GM12878 (cell line): ENCODE measurements at regions not wholly inside any gene's neighbourhood (a gene's known extent, or its start where the extent isn't known, plus 50 kb on each side); places are given as distances from the start of the nearest gene placed in this dataset.

Experiments used
- ATAC-seq: fragments of 200-7000 bp; cut with Tn5 transposase; 3 replicates; pipeline ENCODE4 v1.9.1; 2020; ENCODE audit warnings: mild to moderate bottlenecking, moderate library complexity
- BruUV-seq: library from RNA; stranded (reverse); fragments of 400-500 nt; replicated peaks from 2 replicates; lab custom pipeline; 2021; lab: Mats Ljungman, UMichigan
- CTCF ChIA-PET: fragments of 300-600 bp; sonication (Branson Sonifier 250); formaldehyde crosslinking; extraction: SDS; loops from one replicate; lab custom pipeline; 2021; ENCODE audit warnings: inconsistent platforms; lab: Yijun Ruan, JAX
- POLR2A ChIA-PET: fragments of 350-600 bp; formaldehyde crosslinking; extraction: SDS; loops from one replicate; lab custom pipeline; 2021; ENCODE audit warnings: inconsistent platforms; lab: Charles Lee
- RAD21 ChIA-PET: fragments of 300-600 bp; sonication (Branson Sonifier 250); formaldehyde crosslinking; loops from one replicate; lab custom pipeline; 2023; ENCODE audit warnings: antibody characterized with exemption; ENCODE audit not compliant: unreplicated experiment; lab: Charles Lee
- SMC1A ChIA-PET: fragments of 300-600 bp; sonication (Branson Sonifier 250); formaldehyde crosslinking; loops from one replicate; lab custom pipeline; 2023; ENCODE audit not compliant: unreplicated experiment, uncharacterized antibody; lab: Charles Lee
- DNase-seq: peaks from one replicate; pipeline ENCODE4 v3.0.0-alpha.2; 2011; ENCODE audit warnings: low read depth, low spot score
- FAIRE-seq: peaks from 3 replicates; lab custom pipeline; 2011; peaks lifted over from hg19 to GRCh38; lab: Jason Lieb, UNC
- H2AFZ ChIP-seq: 2 replicates; pipeline ENCODE4 v1.6.0; 2011; ENCODE audit warnings: low read depth, low read length, control low read depth; ENCODE audit not compliant: control insufficient read depth
- H3K27ac ChIP-seq: 2 replicates; pipeline ENCODE4 v1.5.1; 2011; ENCODE audit warnings: control low read depth; ENCODE audit not compliant: control insufficient read depth, insufficient read depth
- H3K27me3 ChIP-seq, 2 experiments: replicated peaks in 1 of 2; 2 replicates each; pipeline versions ENCODE4 v1.6.0 to v1.6.1; 2011; ENCODE audit warnings: low read length in 1 of 2; ENCODE audit not compliant: control insufficient read depth in 2 of 2, insufficient read depth in 2 of 2
- H3K36me3 ChIP-seq, 2 experiments: 2 replicates each; pipeline ENCODE4 v1.5.1; 2011; ENCODE audit warnings: low read length in 1 of 2; ENCODE audit not compliant: control insufficient read depth in 2 of 2, insufficient read depth in 2 of 2
- H3K4me1 ChIP-seq: 2 replicates; pipeline ENCODE4 v1.6.1; 2011; ENCODE audit warnings: mild to moderate bottlenecking, low read length, moderate library complexity, mixed read lengths; ENCODE audit not compliant: control insufficient read depth, insufficient read depth
- H3K4me2 ChIP-seq: 2 replicates; pipeline ENCODE4 v1.6.0; 2011; ENCODE audit warnings: control low read depth; ENCODE audit not compliant: control insufficient read depth, insufficient read depth
- H3K4me3 ChIP-seq: fragments of 200-600 bp; sonication (generic); 2 replicates; pipeline ENCODE4 v1.5.1; 2016
- H3K79me2 ChIP-seq: 2 replicates; pipeline ENCODE4 v1.6.0; 2011; ENCODE audit warnings: low read length; ENCODE audit not compliant: control insufficient read depth, insufficient read depth
- H3K9ac ChIP-seq: 2 replicates; pipeline ENCODE4 v1.8.0; 2011; ENCODE audit warnings: low read length, control low read depth, mixed read lengths; ENCODE audit not compliant: control insufficient read depth, insufficient read depth
- H3K9me3 ChIP-seq: replicated peaks from 3 replicates; pipeline ENCODE4 v1.5.1; 2011; ENCODE audit warnings: mild to moderate bottlenecking, low read length; ENCODE audit not compliant: control insufficient read depth, insufficient read depth
- H4K20me1 ChIP-seq: 2 replicates; pipeline ENCODE4 v1.6.0; 2011; ENCODE audit not compliant: control insufficient read depth, insufficient read depth
- ASH2L ChIP-seq: fragments of 300-600, 200-600 bp; sonication (generic); IDR thresholded peaks from 2 replicates; pipeline ENCODE4 v1.6.1; 2017; ENCODE audit warnings: low read depth, mild to moderate bottlenecking, borderline replicate concordance
- CHD1 ChIP-seq: IDR thresholded peaks from 2 replicates; pipeline ENCODE4 v1.6.1; 2012; ENCODE audit warnings: low read depth, low read length, improper control_type of control experiment
- EGR1 ChIP-seq, 2 experiments: IDR thresholded peaks; 1 replicate in 1 of 2; 2 replicates in 1 of 2; pipeline ENCODE4 v1.6.1; 2011 to 2012; ENCODE audit warnings: low read depth in 2 of 2, low read length in 2 of 2, borderline replicate concordance in 1 of 2, mild to moderate bottlenecking in 1 of 2, moderate library complexity in 1 of 2
- EP300 ChIP-seq, 2 experiments: fragments of 150-350 bp in 1 of 2; IDR thresholded peaks; 2 replicates each; pipeline ENCODE4 v1.6.1; 2011 to 2012; ENCODE audit warnings: low read depth in 2 of 2, low read length in 2 of 2, borderline replicate concordance in 1 of 2, improper control_type of control experiment in 1 of 2, inconsistent platforms in 1 of 2; ENCODE audit not compliant: control insufficient read depth in 1 of 2
- MEF2B ChIP-seq: fragments of 450-650 bp; IDR thresholded peaks from 2 replicates; pipeline ENCODE4 v1.6.1; 2018; ENCODE audit warnings: mild to moderate bottlenecking, moderate library complexity; ENCODE audit not compliant: partially characterized antibody, poor library complexity, severe bottlenecking
- MYB ChIP-seq: fragments of 150-350 bp; IDR thresholded peaks from 2 replicates; pipeline ENCODE4 v1.6.1; 2014; ENCODE audit warnings: mild to moderate bottlenecking, low read depth, low read length, borderline replicate concordance
- MYC ChIP-seq: IDR thresholded peaks from 2 replicates; pipeline ENCODE4 v1.6.1; 2011; ENCODE audit warnings: mild to moderate bottlenecking, low read length, moderate library complexity, inconsistent platforms; ENCODE audit not compliant: insufficient read depth, insufficient replicate concordance, insufficient read length, severe bottlenecking
- NR2F1 ChIP-seq: fragments of 450-650 bp; conservative IDR thresholded peaks from 2 replicates; pipeline ENCODE4 v1.6.1; 2017; ENCODE audit warnings: mild to moderate bottlenecking
- WRNIP1 ChIP-seq: IDR thresholded peaks from 2 replicates; pipeline ENCODE4 v1.6.1; 2011; ENCODE audit warnings: low read depth, low read length, improper control_type of control experiment, borderline replicate concordance
- ZNF24 ChIP-seq: fragments of 450-650 bp; IDR thresholded peaks from 2 replicates; pipeline ENCODE4 v1.6.1; 2017; ENCODE audit warnings: antibody characterized with exemption, mild to moderate bottlenecking
- ZNF384 ChIP-seq: IDR thresholded peaks from 2 replicates; pipeline ENCODE4 v1.6.1; 2012; ENCODE audit warnings: low read depth, mild to moderate bottlenecking, low read length, improper control_type of control experiment, borderline replicate concordance
- WGBS: methylation state at CpG from one replicate; pipeline ENCODE4 v1.1.6; 2016; ENCODE audit warnings: low lambda C conversion rate; ENCODE audit not compliant: insufficient replicate concordance, insufficient coverage; ENCODE audit errors: missing lambda C conversion rate; 5-methylcytosine and 5-hydroxymethylcytosine counted together
- in situ Hi-C: fragments of 300-500 bp; cut with MboI; formaldehyde crosslinking; loops from 9 replicates; pipeline ENCODE4 v1.14.3; 2018; ENCODE audit warnings: mixed read lengths
- intact Hi-C: fragments of 100-400 bp; cut with micrococcal nuclease; formaldehyde crosslinking; loops from one replicate; pipeline ENCODE4 v1.14.2; 2022; ENCODE audit not compliant: unreplicated experiment

- no peaks in the 10 kb centered on the region; the same call in 2 of the 3 replicates for H3K9me3 ChIP-seq
- H3K79me2 ChIP-seq = no peaks in the 10 kb centered on the region
- H3K36me3 ChIP-seq = no peaks in the 10 kb centered on the region
- H2AFZ ChIP-seq = no peak overlapping the region
- RAD21 ChIA-PET = no interaction called here
- BruUV-seq = no TSS peak
- WGBS = 46% methylated on average over 18 of the region's 18 CpGs
- in situ Hi-C loops = no loop called here
- intact Hi-C loops = no loop called here
- no peaks in the 10 kb centered on the region for H3K27me3 ChIP-seq
- H3K9ac ChIP-seq = no peak overlapping the region
- H3K4me1 ChIP-seq = no peaks in the 10 kb centered on the region
- CTCF ChIA-PET = no interaction called here
- no peak overlapping the region for H3K4me3 ChIP-seq
- H4K20me1 ChIP-seq = no peaks in the 10 kb centered on the region
- FAIRE-seq = no peak
- TF ChIP-seq WRNIP1 (no peak), MYC (no peak), ZNF24 (no peak), ZNF384 (no peak), CHD1 (no peak), MEF2B (no peak), EP300 (IDR thresholded peaks at IDR 0.05; ENCODE audit: borderline replicate concordance in 1 of 2, control insufficient read depth in 1 of 2, low read depth in 2 of 2, low read length in 2 of 2) (no peak), ASH2L (no peak), EGR1 (IDR thresholded peaks at IDR 0.05; ENCODE audit: borderline replicate concordance in 1 of 2, low read depth in 2 of 2, low read length in 2 of 2) (no peak), NR2F1 (no peak), MYB (no peak)
- H3K4me2 ChIP-seq = no peak overlapping the region
- no peak for DNase-seq
- POLR2A ChIA-PET = no interaction called here
- SMC1A ChIA-PET = no interaction called here
- no peak overlapping the region for H3K27ac ChIP-seq
- no peak for ATAC-seq
Measured at GRCh38 chr21:41075656-41076055, 92.3 kb upstream of the BACE2 start.
